Gastroesophageal sphincter (tissue), 3 donors: ENCODE measurements at regions not wholly inside any gene's neighbourhood (a gene's known extent, or its start where the extent isn't known, plus 50 kb on each side); places are given as distances from the start of the nearest gene placed in this dataset.

Experiments
- CTCF ChIP-seq, 4 experiments: fragments of 200-600 bp in 2 of 4; fragments of 450-650 bp in 2 of 4; sonication (generic) in 1 of 4; IDR thresholded peaks; one replicate each; pipeline ENCODE4 v1.5.1; 2017 to 2019; ENCODE audit warnings: antibody characterized with exemption in 4 of 4, mild to moderate bottlenecking in 2 of 4, moderate library complexity in 2 of 4
- EP300 ChIP-seq: sonication (generic); formaldehyde crosslinking; IDR thresholded peaks from one replicate; pipeline ENCODE4 v1.6.1; 2017; ENCODE audit warnings: antibody characterized with exemption, mild to moderate bottlenecking
- POLR2A ChIP-seq, 2 donors: fragments of 450-650 bp; IDR thresholded peaks; one replicate each; pipeline ENCODE4 v1.6.1; 2017; ENCODE audit warnings: antibody characterized with exemption in 2 of 2, mild to moderate bottlenecking in 2 of 2, moderate library complexity in 1 of 2
- POLR2AphosphoS5 ChIP-seq: sonication (generic); formaldehyde crosslinking; IDR thresholded peaks from one replicate; pipeline ENCODE4 v1.6.1; 2017; ENCODE audit warnings: antibody characterized with exemption

- TF ChIP-seq POLR2AphosphoS5: no peak
- TF ChIP-seq POLR2A (IDR thresholded peaks at IDR 0.05): no peak
- no peak for TF ChIP-seq CTCF (IDR thresholded peaks at IDR 0.05)
- no peak for TF ChIP-seq EP300
Measured at GRCh38 chr20:53828088-53828681, 234.5 kb upstream of the ZNF217 start.
